ENCODE measurements at regions not wholly inside any gene's neighbourhood (a gene's known extent, or its start where the extent isn't known, plus 50 kb on each side); places are given as distances from the start of the nearest gene placed in this dataset.

GRCh38 chr12:75710361-75711069 is 199.1 kb upstream of the KRR1 start:
- no peak for TF ChIP-seq CTCF (conservative IDR thresholded peaks at IDR 0.05; ENCODE audit: low read depth, low read length)
- TF ChIP-seq EZH2phosphoT487 (IDR thresholded peaks at IDR 0.05; ENCODE audit: borderline replicate concordance, low read length) = no peak

All from PC-3 (cell line).